SH-SY5Y (cell line): ENCODE measurements at regions not wholly inside any gene's neighbourhood (a gene's known extent, or its start where the extent isn't known, plus 50 kb on each side); places are given as distances from the start of the nearest gene placed in this dataset.

ENCODE experiments used
- GATA2 ChIP-seq: IDR thresholded peaks from 2 replicates; pipeline ENCODE4 v1.6.1; 2011; ENCODE audit warnings: mild to moderate bottlenecking, low read depth, low read length
- GATA3 ChIP-seq: IDR thresholded peaks from 2 replicates; pipeline ENCODE4 v1.6.1; 2011; ENCODE audit warnings: low read depth, mild to moderate bottlenecking, low read length, moderate library complexity

DNA sequence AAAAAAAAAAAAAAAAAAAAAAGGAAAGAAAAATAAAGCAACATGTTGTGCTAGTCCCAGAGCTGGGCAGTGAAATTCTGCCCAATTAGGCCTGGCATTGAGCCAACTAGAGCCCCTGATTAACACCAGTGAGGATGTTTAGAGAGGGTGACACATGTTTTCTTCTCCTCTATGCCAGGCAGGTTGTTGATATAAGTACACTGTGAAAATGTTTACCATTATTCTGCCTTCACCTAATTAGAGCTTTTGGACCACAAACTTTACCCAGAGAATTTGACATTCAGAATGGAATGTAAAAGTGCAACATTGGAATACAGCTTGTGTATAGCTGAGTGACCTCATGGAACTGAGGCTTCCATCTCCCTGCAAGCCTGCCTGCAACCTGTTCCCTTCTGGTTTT is 62.0 kb upstream of the EPCAM start:
- TF ChIP-seq GATA2 = no peak
- no peak for TF ChIP-seq GATA3
